Stomach (tissue), 4 donors: ENCODE measurements at regions not wholly inside any gene's neighbourhood (a gene's known extent, or its start where the extent isn't known, plus 50 kb on each side); places are given as distances from the start of the nearest gene placed in this dataset.

ENCODE experiments used
- CTCF ChIP-seq, 7 experiments: fragments of 450-650 bp in 4 of 7; fragments of 200-600 bp in 3 of 7; sonication (generic) in 3 of 7; IDR thresholded peaks; one replicate each; pipeline ENCODE4 v1.5.1; 2016 to 2019; ENCODE audit warnings: antibody characterized with exemption in 7 of 7, control low read depth in 2 of 7, mild to moderate bottlenecking in 1 of 7
- EP300 ChIP-seq: sonication (generic); formaldehyde crosslinking; IDR thresholded peaks from one replicate; pipeline ENCODE4 v1.6.1; 2017; ENCODE audit warnings: antibody characterized with exemption
- POLR2AphosphoS5 ChIP-seq, 3 donors: sonication (generic); formaldehyde crosslinking; IDR thresholded peaks; one replicate each; pipeline ENCODE4 v1.6.1; 2016; ENCODE audit warnings: antibody characterized with exemption in 3 of 3

DNA sequence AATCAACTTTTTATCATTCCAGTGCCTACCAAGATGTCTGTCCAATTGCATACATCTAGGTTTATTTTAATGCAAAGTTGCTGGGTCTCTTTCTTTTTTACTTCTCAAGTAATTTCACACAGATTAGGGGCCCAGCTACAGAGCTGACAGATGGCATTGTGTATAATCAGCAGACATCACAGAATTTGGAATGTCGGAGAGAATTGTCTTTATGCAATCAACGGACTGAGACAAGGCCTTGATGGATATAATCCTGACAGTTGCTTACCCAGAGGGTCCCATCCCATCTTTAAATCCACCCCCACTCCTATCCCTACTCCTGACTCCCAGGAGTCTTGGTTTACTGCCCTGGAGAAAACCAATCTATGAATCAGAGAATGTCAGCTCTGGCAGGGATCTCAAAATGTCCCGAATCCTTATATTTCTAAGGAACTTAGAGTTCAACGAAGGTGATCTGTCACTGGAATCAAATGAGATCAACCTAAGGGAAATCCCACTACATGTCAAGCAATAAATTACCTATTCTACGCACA is 142.0 kb downstream of the LRATD1 start:
- TF ChIP-seq CTCF (IDR thresholded peaks at IDR 0.05) (no peak), POLR2AphosphoS5 (IDR thresholded peaks at IDR 0.05) (no peak), EP300 (no peak)
